A549 (cell line): ENCODE measurements at regions not wholly inside any gene's neighbourhood (a gene's known extent, or its start where the extent isn't known, plus 50 kb on each side); places are given as distances from the start of the nearest gene placed in this dataset.

Experiments used
- ATAC-seq, 2 experiments: fragments of 200-7000 bp in 1 of 2; fragments of >200 bp in 1 of 2; cut with Nextera tagmentation in 1 of 2; cut with Tn5 transposase in 1 of 2; 3 replicates each; pipeline versions ENCODE4 v1.8.0 to v1.9.1; 2018 to 2020; ENCODE audit warnings: mild to moderate bottlenecking in 1 of 2, moderate library complexity in 1 of 2
- CTCF ChIA-PET: fragments of 300-600 bp; sonication (Branson Sonifier 250); formaldehyde crosslinking; extraction: SDS; loops from one replicate; lab custom pipeline; 2021; ENCODE audit warnings: antibody characterized with exemption, inconsistent platforms; lab: Yijun Ruan, JAX
- POLR2A ChIA-PET: fragments of 350-600 bp; formaldehyde crosslinking; extraction: SDS; loops from one replicate; lab custom pipeline; 2021; ENCODE audit warnings: antibody characterized with exemption, inconsistent platforms; lab: Yijun Ruan, JAX
- DNase-seq, 2 experiments: peaks; one replicate each; pipeline versions ENCODE4 v3.0.0 to v3.0.0-alpha.2; 2011 to 2016; ENCODE audit warnings: low read depth in 1 of 2, low spot score in 1 of 2
- FAIRE-seq: peaks from 2 replicates; lab custom pipeline; 2011; peaks lifted over from hg19 to GRCh38; lab: Jason Lieb, UNC
- H3K27ac ChIP-seq, 2 experiments: fragments of >200 bp; sonication (Bioruptor Twin); formaldehyde crosslinking; 3 replicates each; pipeline ENCODE4 v1.5.1; 2016 to 2017
- H3K4me1 ChIP-seq: fragments of >200 bp; sonication (Bioruptor Twin); formaldehyde crosslinking; 3 replicates; pipeline ENCODE4 v1.6.1; 2016
- H3K4me2 ChIP-seq: fragments of >200 bp; sonication (Bioruptor Twin); formaldehyde crosslinking; 3 replicates; pipeline ENCODE4 v1.6.1; 2016
- H3K4me3 ChIP-seq: fragments of >200 bp; sonication (Bioruptor Twin); formaldehyde crosslinking; 3 replicates; pipeline ENCODE4 v1.5.1; 2016
- H3K9me3 ChIP-seq: fragments of >200 bp; sonication (Bioruptor Twin); formaldehyde crosslinking; 3 replicates; pipeline ENCODE4 v1.6.1; 2016
- ATOH8 ChIP-seq: fragments of 250-450 bp; sonication (Bioruptor Pico); IDR thresholded peaks from 2 replicates; pipeline ENCODE4 v1.5.0; 2020; ENCODE audit warnings: low read depth, mild to moderate bottlenecking, moderate library complexity
- BHLHE40 ChIP-seq: IDR thresholded peaks from 2 replicates; pipeline ENCODE4 v1.6.1; 2012; ENCODE audit warnings: low read depth, low read length, inconsistent platforms
- E2F6 ChIP-seq: IDR thresholded peaks from 2 replicates; pipeline ENCODE4 v1.6.1; 2012; ENCODE audit warnings: low read depth, borderline replicate concordance
- EHF ChIP-seq: fragments of 250-450 bp; sonication (Bioruptor Pico); IDR thresholded peaks from 2 replicates; pipeline ENCODE4 v1.5.0; 2020; ENCODE audit warnings: mild to moderate bottlenecking
- EP300 ChIP-seq, 2 experiments: fragments of >200 bp; sonication (Bioruptor Twin); formaldehyde crosslinking; IDR thresholded peaks; 2 replicates in 1 of 2; 3 replicates in 1 of 2; pipeline ENCODE4 v1.6.1; 2016 to 2017
- FOSL2 ChIP-seq, 2 experiments: fragments of 450-650 bp in 1 of 2; fragments of >200 bp in 1 of 2; sonication (Bioruptor Twin) in 1 of 2; formaldehyde crosslinking; IDR thresholded peaks; 2 replicates each; pipeline versions ENCODE4 v1.5.0 to v1.6.1; 2016 to 2020; ENCODE audit warnings: mild to moderate bottlenecking in 1 of 2, moderate library complexity in 1 of 2
- FOXS1 ChIP-seq: fragments of 250-450 bp; sonication (Bioruptor Pico); IDR thresholded peaks from 2 replicates; pipeline ENCODE4 v1.5.0; 2020; ENCODE audit warnings: mild to moderate bottlenecking, moderate library complexity
- GATA3 ChIP-seq: IDR thresholded peaks from 2 replicates; pipeline ENCODE4 v1.6.1; 2012; ENCODE audit warnings: borderline replicate concordance
- HDAC2 ChIP-seq: fragments of 200-600 bp; sonication (generic); IDR thresholded peaks from 2 replicates; pipeline ENCODE4 v1.6.1; 2016
- HOXA7 ChIP-seq: fragments of 250-450 bp; sonication (Bioruptor Pico); IDR thresholded peaks from 2 replicates; pipeline ENCODE4 v1.5.0; 2020; ENCODE audit warnings: mild to moderate bottlenecking, moderate library complexity
- JUN ChIP-seq, 2 experiments: fragments of >200 bp; sonication (Bioruptor Twin); formaldehyde crosslinking; IDR thresholded peaks; 2 replicates in 1 of 2; 3 replicates in 1 of 2; pipeline ENCODE4 v1.6.1; 2016 to 2017
- MAX ChIP-seq: IDR thresholded peaks from 2 replicates; pipeline ENCODE4 v1.6.1; 2012
- MAZ ChIP-seq: fragments of 150-350 bp; IDR thresholded peaks from 2 replicates; pipeline ENCODE4 v1.6.1; 2014; ENCODE audit warnings: antibody characterized with exemption, low read depth, low read length, borderline replicate concordance
- MYC ChIP-seq: IDR thresholded peaks from 2 replicates; pipeline ENCODE4 v1.6.1; 2012; ENCODE audit warnings: mild to moderate bottlenecking, inconsistent platforms, low read length, improper control_type of control experiment, borderline replicate concordance
- NR3C1 ChIP-seq: fragments of >200 bp; sonication (Bioruptor Twin); formaldehyde crosslinking; IDR thresholded peaks from 3 replicates; pipeline ENCODE4 v1.6.1; 2017
- POLR2A ChIP-seq: IDR thresholded peaks from 2 replicates; pipeline ENCODE4 v1.6.1; 2012; ENCODE audit warnings: mild to moderate bottlenecking, low read length
- POLR2AphosphoS2 ChIP-seq: conservative IDR thresholded peaks from 2 replicates; pipeline ENCODE4 v1.6.1; 2012; ENCODE audit warnings: low read length, improper control_type of control experiment, inconsistent platforms
- RAD21 ChIP-seq, 2 experiments: fragments of >200 bp in 1 of 2; sonication (Bioruptor Twin) in 1 of 2; formaldehyde crosslinking in 1 of 2; IDR thresholded peaks in 1 of 2; conservative IDR thresholded peaks in 1 of 2; 2 replicates in 1 of 2; 3 replicates in 1 of 2; pipeline ENCODE4 v1.6.1; 2012 to 2018; ENCODE audit warnings: inconsistent platforms in 1 of 2
- RARB ChIP-seq: fragments of 250-450 bp; sonication (Bioruptor Pico); IDR thresholded peaks from 2 replicates; pipeline ENCODE4 v1.8.0; 2021; ENCODE audit warnings: mild to moderate bottlenecking, moderate library complexity
- SMC3 ChIP-seq: fragments of >200 bp; sonication (Bioruptor Twin); formaldehyde crosslinking; IDR thresholded peaks from 3 replicates; pipeline ENCODE4 v1.6.1; 2018; ENCODE audit warnings: inconsistent platforms
- SREBF2 ChIP-seq: fragments of 450-650 bp; IDR thresholded peaks from 2 replicates; pipeline ENCODE4 v1.6.1; 2014; ENCODE audit warnings: mild to moderate bottlenecking, moderate library complexity
- TP53 ChIP-seq: fragments of 250-450 bp; sonication (Bioruptor Pico); IDR thresholded peaks from 2 replicates; pipeline ENCODE4 v1.5.0; 2021; ENCODE audit warnings: mild to moderate bottlenecking, moderate library complexity
- ZC3H11A ChIP-seq: fragments of 450-650 bp; IDR thresholded peaks from 2 replicates; pipeline ENCODE4 v1.6.1; 2014; ENCODE audit warnings: antibody characterized with exemption, mild to moderate bottlenecking
- ZSCAN20 ChIP-seq: fragments of 250-450 bp; sonication (Bioruptor Pico); IDR thresholded peaks from 2 replicates; pipeline ENCODE4 v1.8.0; 2022; ENCODE audit warnings: mild to moderate bottlenecking, moderate library complexity
- WGBS: methylation state at CpG from one replicate; pipeline ENCODE4 v1.1.6; 2017; ENCODE audit errors: missing lambda C conversion rate; 5-methylcytosine and 5-hydroxymethylcytosine counted together
- TF ChIP-seq, protein P1 (sequence below): fragments of >200 bp; sonication (Bioruptor Twin); formaldehyde crosslinking; IDR thresholded peaks from 3 replicates; pipeline ENCODE4 v1.6.1; 2016
- TF ChIP-seq, protein P2 (sequence below): fragments of 200-600 bp; sonication (generic); IDR thresholded peaks from 2 replicates; pipeline ENCODE4 v1.6.1; 2016; ENCODE audit warnings: antibody characterized with exemption, mild to moderate bottlenecking, moderate library complexity

DNA sequence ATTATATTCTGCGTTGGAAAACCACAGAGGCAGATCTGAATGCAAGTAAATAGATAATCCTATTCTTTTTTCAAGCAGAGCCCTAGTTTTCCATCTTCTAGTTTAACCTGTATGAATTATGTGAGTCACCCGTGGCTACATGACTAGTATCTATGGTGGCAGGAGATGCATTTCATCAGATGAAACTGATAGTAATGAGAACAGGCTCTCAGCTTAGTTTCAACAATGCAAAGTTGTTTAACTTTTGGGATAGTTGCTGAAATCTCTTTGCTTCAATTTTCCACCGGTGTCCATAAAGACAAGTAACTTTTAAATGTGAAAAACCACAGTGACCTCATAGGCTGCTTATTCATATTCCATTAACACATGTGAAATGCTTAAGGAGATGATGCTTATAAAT lies 1317.4 kb upstream of the TENM3 start (continued):
- TF ChIP-seq EHF, result no peak
- no peak for TF ChIP-seq MAZ
- no peak for TF ChIP-seq RAD21 (conservative IDR thresholded peaks at IDR 0.05 in 1 of 2, IDR thresholded peaks at IDR 0.05 in 1 of 2)
- TF ChIP-seq POLR2AphosphoS2, result no peak
- no peak for TF ChIP-seq BHLHE40
- no peak for TF ChIP-seq POLR2A

DNA sequence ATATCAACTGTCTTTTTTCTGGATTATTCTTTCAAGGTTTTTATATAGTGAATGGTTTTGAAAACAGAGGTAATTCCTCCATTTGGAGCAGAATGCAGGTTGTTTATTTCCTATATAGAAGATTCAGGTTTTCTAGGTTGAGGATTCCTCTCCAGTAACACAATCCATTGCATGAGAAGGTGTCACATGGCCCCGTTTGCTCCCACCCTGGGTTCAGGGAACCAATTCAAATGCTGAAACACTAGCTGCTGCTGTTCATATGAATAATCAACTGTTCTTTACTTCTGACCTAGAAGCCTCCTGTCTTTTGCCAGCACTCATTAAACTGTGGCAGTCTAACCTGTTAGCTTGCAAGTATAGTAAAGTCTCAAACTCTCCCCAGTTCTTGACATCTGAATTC lies 1316.9 kb upstream of the TENM3 start:
- ChIA-PET CTCF (no interaction called here), POLR2A (no interaction called here)
- ATAC-seq (no peak), DNase-seq (no peak), FAIRE-seq (no peak)
- Histone ChIP-seq H3K4me1 (no peaks in the 10 kb centered on the region), H3K9me3 (no peaks in the 10 kb centered on the region), H3K4me2 (no peak overlapping the region), H3K4me3 (no peak overlapping the region), H3K27ac (no peak overlapping the region)
- TF ChIP-seq MYC (no peak), RARB (CRISPR knock-in tag) (no peak), SMC3 (no peak), BHLHE40 (no peak), MAX (no peak), ATOH8 (CRISPR knock-in tag) (no peak), NR3C1 (no peak), ZC3H11A (no peak)
- WGBS, result 0% methylated on average over 1 of the region's 1 CpG

- POLR2A ChIA-PET, result no interaction called here
- no peak for FAIRE-seq
Measured at GRCh38 chr4:180932370-180933001, 1310.7 kb upstream of the TENM3 start.

More at GRCh38 chr4:180932370-180933001, 1310.7 kb upstream of the TENM3 start:
- TF ChIP-seq, protein P1, sequence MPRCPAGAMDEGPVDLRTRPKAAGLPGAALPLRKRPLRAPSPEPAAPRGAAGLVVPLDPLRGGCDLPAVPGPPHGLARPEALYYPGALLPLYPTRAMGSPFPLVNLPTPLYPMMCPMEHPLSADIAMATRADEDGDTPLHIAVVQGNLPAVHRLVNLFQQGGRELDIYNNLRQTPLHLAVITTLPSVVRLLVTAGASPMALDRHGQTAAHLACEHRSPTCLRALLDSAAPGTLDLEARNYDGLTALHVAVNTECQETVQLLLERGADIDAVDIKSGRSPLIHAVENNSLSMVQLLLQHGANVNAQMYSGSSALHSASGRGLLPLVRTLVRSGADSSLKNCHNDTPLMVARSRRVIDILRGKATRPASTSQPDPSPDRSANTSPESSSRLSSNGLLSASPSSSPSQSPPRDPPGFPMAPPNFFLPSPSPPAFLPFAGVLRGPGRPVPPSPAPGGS, result no peak
- TF ChIP-seq, protein P2, sequence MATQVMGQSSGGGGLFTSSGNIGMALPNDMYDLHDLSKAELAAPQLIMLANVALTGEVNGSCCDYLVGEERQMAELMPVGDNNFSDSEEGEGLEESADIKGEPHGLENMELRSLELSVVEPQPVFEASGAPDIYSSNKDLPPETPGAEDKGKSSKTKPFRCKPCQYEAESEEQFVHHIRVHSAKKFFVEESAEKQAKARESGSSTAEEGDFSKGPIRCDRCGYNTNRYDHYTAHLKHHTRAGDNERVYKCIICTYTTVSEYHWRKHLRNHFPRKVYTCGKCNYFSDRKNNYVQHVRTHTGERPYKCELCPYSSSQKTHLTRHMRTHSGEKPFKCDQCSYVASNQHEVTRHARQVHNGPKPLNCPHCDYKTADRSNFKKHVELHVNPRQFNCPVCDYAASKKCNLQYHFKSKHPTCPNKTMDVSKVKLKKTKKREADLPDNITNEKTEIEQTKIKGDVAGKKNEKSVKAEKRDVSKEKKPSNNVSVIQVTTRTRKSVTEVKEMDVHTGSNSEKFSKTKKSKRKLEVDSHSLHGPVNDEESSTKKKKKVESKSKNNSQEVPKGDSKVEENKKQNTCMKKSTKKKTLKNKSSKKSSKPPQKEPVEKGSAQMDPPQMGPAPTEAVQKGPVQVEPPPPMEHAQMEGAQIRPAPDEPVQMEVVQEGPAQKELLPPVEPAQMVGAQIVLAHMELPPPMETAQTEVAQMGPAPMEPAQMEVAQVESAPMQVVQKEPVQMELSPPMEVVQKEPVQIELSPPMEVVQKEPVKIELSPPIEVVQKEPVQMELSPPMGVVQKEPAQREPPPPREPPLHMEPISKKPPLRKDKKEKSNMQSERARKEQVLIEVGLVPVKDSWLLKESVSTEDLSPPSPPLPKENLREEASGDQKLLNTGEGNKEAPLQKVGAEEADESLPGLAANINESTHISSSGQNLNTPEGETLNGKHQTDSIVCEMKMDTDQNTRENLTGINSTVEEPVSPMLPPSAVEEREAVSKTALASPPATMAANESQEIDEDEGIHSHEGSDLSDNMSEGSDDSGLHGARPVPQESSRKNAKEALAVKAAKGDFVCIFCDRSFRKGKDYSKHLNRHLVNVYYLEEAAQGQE, result no peak
- no peak for TF ChIP-seq GATA3
- no peak for TF ChIP-seq BHLHE40
- no peak for TF ChIP-seq FOXS1 (CRISPR knock-in tag)
- TF ChIP-seq FOSL2 (IDR thresholded peaks at IDR 0.05), result no peak
- no peak for TF ChIP-seq FOSL2 (CRISPR knock-in tag; IDR thresholded peaks at IDR 0.05)
- no peak for TF ChIP-seq E2F6
- no peak for TF ChIP-seq HDAC2
- TF ChIP-seq JUN (IDR thresholded peaks at IDR 0.05), result no peak
- TF ChIP-seq EP300 (IDR thresholded peaks at IDR 0.05), result no peak
- no peak for TF ChIP-seq POLR2AphosphoS2
- TF ChIP-seq POLR2A, result no peak
- TF ChIP-seq ZSCAN20 (CRISPR knock-in tag), result no peak
- no peak for TF ChIP-seq SREBF2
- no peak for TF ChIP-seq TP53 (CRISPR knock-in tag)
- no peak for TF ChIP-seq HOXA7 (CRISPR knock-in tag)
- TF ChIP-seq MYC, result no peak
- TF ChIP-seq, all 56 proteins: peak for 0
- no peaks in the 10 kb centered on the region for H3K4me1 ChIP-seq
- no peak overlapping the region for H3K4me2 ChIP-seq
- H3K27ac ChIP-seq, result no peak overlapping the region
- H3K9me3 ChIP-seq, result no peaks in the 10 kb centered on the region
- ATAC-seq (no peak), DNase-seq (no peak)
- no peak overlapping the region for H3K4me3 ChIP-seq
- CTCF ChIA-PET, result no interaction called here
- 12% methylated on average over 4 of the region's 4 CpGs for WGBS
